Colonic mucosa (tissue), 4 donors: ENCODE measurements at regions not wholly inside any gene's neighbourhood (a gene's known extent, or its start where the extent isn't known, plus 50 kb on each side); places are given as distances from the start of the nearest gene placed in this dataset.

ENCODE experiments used
- DNase-seq: peaks from one replicate; pipeline ENCODE4 v3.0.0-alpha.2; 2020
- H3K27ac ChIP-seq: fragments of 200-600 bp; one replicate; pipeline ENCODE4 v1.8.0; 2021
- H3K27me3 ChIP-seq: fragments of 200-600 bp; one replicate; pipeline ENCODE4 v1.8.0; 2021
- H3K36me3 ChIP-seq: fragments of 200-600 bp; one replicate; pipeline ENCODE4 v1.8.0; 2021
- H3K4me1 ChIP-seq: fragments of 200-600 bp; one replicate; pipeline ENCODE4 v1.8.0; 2021; ENCODE audit warnings: mild to moderate bottlenecking
- H3K4me3 ChIP-seq: fragments of 200-600 bp; one replicate; pipeline ENCODE4 v1.8.0; 2021
- H3K9ac ChIP-seq, 2 donors: one replicate each; pipeline ENCODE4 v1.7.0; 2013; ENCODE audit warnings: control low read depth in 2 of 2, low read depth in 2 of 2, low read length in 2 of 2
- H3K9me3 ChIP-seq: fragments of 200-600 bp; one replicate; pipeline ENCODE4 v1.8.0; 2021
- intact Hi-C: fragments of 100-400 bp; cut with DNase I; formaldehyde crosslinking; loops from one replicate; pipeline ENCODE4 v1.14.1; 2022
- TF ChIP-seq, protein P1 (sequence below): fragments of 200-600 bp; IDR thresholded peaks from one replicate; pipeline ENCODE4 v1.8.0; 2022; ENCODE audit warnings: antibody characterized with exemption, mild to moderate bottlenecking
- donor health status: healthy.
- donor health status: DM: no; HTN: no; CAD: no.
- donor health status: DM: no; HTN: no; CAD: no.

DNA sequence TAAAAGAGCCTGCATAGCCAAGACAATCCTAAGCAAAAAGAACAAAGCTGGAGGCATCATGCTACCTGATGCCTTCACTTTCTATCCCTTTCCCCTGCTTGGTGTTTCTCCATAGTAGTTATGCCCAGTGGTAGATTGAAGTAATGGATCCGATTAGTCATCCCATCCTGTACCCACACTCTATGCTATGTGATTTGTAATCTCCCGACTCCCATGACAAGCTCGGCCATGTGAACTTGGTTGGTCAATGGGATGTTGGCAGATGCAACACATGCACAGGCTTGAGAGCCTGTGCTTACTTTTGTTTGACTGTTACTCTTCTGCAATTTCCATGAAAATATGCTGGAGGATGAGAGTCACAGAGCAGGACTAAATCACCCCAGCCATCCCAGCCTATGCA, 334.9 kb upstream of the DPH6 start:
- DNase-seq = no peak
- H3K4me1 ChIP-seq = no peaks in the 10 kb centered on the region
- H3K9ac ChIP-seq = no peak overlapping the region
- no peaks in the 10 kb centered on the region for H3K27me3 ChIP-seq
- H3K36me3 ChIP-seq = no peaks in the 10 kb centered on the region
- TF ChIP-seq, protein P1, sequence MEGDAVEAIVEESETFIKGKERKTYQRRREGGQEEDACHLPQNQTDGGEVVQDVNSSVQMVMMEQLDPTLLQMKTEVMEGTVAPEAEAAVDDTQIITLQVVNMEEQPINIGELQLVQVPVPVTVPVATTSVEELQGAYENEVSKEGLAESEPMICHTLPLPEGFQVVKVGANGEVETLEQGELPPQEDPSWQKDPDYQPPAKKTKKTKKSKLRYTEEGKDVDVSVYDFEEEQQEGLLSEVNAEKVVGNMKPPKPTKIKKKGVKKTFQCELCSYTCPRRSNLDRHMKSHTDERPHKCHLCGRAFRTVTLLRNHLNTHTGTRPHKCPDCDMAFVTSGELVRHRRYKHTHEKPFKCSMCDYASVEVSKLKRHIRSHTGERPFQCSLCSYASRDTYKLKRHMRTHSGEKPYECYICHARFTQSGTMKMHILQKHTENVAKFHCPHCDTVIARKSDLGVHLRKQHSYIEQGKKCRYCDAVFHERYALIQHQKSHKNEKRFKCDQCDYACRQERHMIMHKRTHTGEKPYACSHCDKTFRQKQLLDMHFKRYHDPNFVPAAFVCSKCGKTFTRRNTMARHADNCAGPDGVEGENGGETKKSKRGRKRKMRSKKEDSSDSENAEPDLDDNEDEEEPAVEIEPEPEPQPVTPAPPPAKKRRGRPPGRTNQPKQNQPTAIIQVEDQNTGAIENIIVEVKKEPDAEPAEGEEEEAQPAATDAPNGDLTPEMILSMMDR = no peak
- H3K4me3 ChIP-seq = no peak overlapping the region
- H3K9me3 ChIP-seq = no peaks in the 10 kb centered on the region
- H3K27ac ChIP-seq = no peak overlapping the region
- intact Hi-C loops = no loop called here

DNA sequence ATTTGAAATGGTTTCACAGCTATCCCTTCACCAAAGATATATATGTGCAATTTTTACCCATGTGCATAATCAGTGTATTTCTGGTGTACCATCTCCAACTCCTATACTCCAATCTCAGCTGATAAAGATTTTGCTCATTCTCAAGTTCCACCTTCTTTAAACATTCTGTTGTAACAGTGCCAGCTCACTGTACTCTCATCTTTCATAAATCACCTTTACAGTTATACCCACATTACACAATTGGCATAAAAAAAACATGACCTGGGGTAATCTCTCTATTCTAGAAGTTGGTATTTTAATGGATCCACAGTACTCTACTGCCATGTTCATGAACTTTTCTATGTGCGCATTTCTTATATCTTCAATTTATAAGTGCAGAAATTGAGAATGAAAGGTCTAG, 339.9 kb upstream of the DPH6 start:
- H3K4me1 ChIP-seq = no peaks in the 10 kb centered on the region
- intact Hi-C loops = no loop called here
- DNase-seq = no peak
- no peaks in the 10 kb centered on the region for H3K36me3 ChIP-seq
- no peaks in the 10 kb centered on the region for H3K9me3 ChIP-seq
- H3K27ac ChIP-seq = no peak overlapping the region
- no peak overlapping the region for H3K4me3 ChIP-seq
- H3K27me3 ChIP-seq = no peaks in the 10 kb centered on the region
- no peak overlapping the region for H3K9ac ChIP-seq
- TF ChIP-seq, protein P1 = no peak

DNA sequence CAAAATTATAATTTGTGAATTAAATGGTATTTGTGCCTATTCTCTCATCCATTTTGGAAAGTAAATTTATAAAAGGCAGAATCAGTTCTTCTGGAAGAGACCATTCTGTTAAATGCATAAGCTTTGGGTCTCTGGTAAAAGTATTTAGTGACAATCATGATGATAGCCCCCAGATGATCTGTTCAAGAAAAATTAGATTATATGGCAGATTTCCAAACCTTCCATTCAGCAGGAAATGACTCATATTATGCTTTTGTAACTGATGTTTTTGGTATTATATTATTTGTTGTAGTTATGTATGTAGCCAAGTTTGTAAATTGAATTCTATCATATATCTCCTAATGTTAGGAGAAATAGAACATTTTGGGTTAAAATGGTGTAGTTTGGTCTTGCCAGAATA, 340.8 kb upstream of the DPH6 start:
- TF ChIP-seq, protein P1 = no peak
- Histone ChIP-seq H3K36me3 (no peaks in the 10 kb centered on the region), H3K4me3 (no peak overlapping the region), H3K9me3 (no peaks in the 10 kb centered on the region), H3K9ac (no peak overlapping the region), H3K4me1 (no peaks in the 10 kb centered on the region), H3K27ac (no peak overlapping the region), H3K27me3 (no peaks in the 10 kb centered on the region)
- intact Hi-C loops = no loop called here
- no peak for DNase-seq

DNA sequence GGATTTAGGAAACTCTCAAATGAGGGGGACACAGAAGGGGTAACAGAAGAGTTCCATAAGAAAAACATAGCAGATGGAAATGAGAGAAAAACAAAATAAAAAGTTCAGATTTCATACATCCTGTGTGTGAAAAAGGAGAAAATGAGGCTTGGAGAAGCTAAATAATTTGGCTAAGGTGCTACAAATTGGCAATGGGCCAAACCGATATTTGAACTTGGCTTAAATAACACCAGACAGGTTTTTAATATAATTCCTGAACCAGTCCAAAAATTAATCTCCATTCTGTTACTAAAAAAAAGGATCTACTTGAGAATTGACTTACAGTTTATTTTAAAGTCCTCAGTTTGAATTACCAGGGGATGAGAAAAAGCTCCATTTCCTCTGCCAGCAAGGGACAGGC, 342.9 kb upstream of the DPH6 start:
- TF ChIP-seq, protein P1 = no peak
- Histone ChIP-seq H3K36me3 (no peaks in the 10 kb centered on the region), H3K9me3 (no peaks in the 10 kb centered on the region), H3K9ac (no peak overlapping the region), H3K27ac (no peak overlapping the region), H3K4me3 (no peak overlapping the region), H3K27me3 (no peaks in the 10 kb centered on the region), H3K4me1 (no peaks in the 10 kb centered on the region)
- intact Hi-C loops = no loop called here
- DNase-seq = no peak

DNA sequence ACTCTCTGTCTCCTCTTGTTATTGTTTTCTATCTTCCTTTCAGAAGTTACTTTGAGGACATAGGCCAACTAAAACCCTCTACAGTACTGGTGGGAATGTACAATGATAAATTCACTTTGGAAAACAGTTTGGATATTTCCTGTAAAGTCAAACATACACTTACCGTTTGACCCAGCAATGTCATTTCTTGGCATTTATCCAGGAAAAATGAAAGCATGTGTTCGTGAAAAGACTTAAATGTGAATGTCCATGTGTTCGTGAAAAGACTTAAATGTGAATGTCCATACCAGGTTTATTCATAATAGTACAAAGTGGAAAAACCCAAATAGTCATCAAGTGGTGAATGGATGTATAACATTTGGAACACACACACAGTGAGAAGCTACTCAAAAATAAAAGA, 361.5 kb upstream of the DPH6 start:
- H3K4me3 ChIP-seq = no peak overlapping the region
- H3K9ac ChIP-seq = no peak overlapping the region
- no peaks in the 10 kb centered on the region for H3K9me3 ChIP-seq
- DNase-seq = no peak
- TF ChIP-seq, protein P1 = no peak
- H3K36me3 ChIP-seq = no peaks in the 10 kb centered on the region
- intact Hi-C loops = no loop called here
- no peaks in the 10 kb centered on the region for H3K27me3 ChIP-seq
- no peak overlapping the region for H3K27ac ChIP-seq
- H3K4me1 ChIP-seq = no peaks in the 10 kb centered on the region

DNA sequence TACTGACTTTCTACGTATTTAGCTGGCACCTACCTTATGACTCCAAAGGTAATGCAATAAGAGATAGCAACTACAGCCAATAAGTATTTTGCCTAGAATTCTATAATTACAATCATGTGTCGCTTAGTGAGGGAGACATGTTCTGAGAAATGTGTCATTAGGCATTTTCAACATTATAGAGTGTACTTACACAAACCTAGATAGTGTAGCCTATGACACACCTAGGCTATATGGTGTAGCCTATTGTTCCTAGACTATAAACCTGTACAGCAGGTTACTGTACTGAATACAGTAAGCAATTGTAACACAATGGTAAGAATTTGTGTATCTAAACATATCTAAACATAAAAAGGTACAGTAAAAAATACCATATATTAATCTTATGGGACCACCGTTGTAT, 363.4 kb upstream of the DPH6 start:
- Histone ChIP-seq H3K27ac (no peak overlapping the region), H3K4me3 (no peak overlapping the region), H3K9me3 (no peaks in the 10 kb centered on the region), H3K27me3 (no peaks in the 10 kb centered on the region), H3K4me1 (no peaks in the 10 kb centered on the region), H3K36me3 (no peaks in the 10 kb centered on the region), H3K9ac (no peak overlapping the region)
- intact Hi-C loops = no loop called here
- TF ChIP-seq, protein P1 = no peak
- DNase-seq = no peak
